HepG2 (cell line): ENCODE measurements at regions not wholly inside any gene's neighbourhood (a gene's known extent, or its start where the extent isn't known, plus 50 kb on each side); places are given as distances from the start of the nearest gene placed in this dataset.

Experiments used
- ATAC-seq: fragments of 200-7000 bp; cut with Tn5 transposase; 3 replicates; pipeline ENCODE4 v1.9.1; 2020; ENCODE audit warnings: mild to moderate bottlenecking, moderate library complexity
- BruUV-seq: library from RNA; stranded (reverse); fragments of 400-500 nt; replicated peaks from 2 replicates; lab custom pipeline; 2021; lab: Mats Ljungman, UMichigan
- CTCF ChIA-PET: fragments of 300-600 bp; formaldehyde crosslinking; extraction: SDS; loops from one replicate; lab custom pipeline; 2021; ENCODE audit warnings: low total read pairs, inconsistent platforms, low intra/inter-chr PET ratio; lab: Yijun Ruan, JAX
- POLR2A ChIA-PET: fragments of 350-600 bp; sonication (Branson Sonifier 250); formaldehyde crosslinking; loops from one replicate; lab custom pipeline; 2020; ENCODE audit warnings: antibody characterized with exemption, inconsistent platforms; lab: Yijun Ruan, JAX
- DNase-seq: peaks from one replicate; pipeline ENCODE4 v3.0.0-alpha.2; 2015; ENCODE audit warnings: low spot score
- FAIRE-seq: peaks from 3 replicates; lab custom pipeline; 2011; peaks lifted over from hg19 to GRCh38; lab: Jason Lieb, UNC
- H2AFZ ChIP-seq: one replicate; pipeline ENCODE4 v1.6.1; 2011; ENCODE audit warnings: low read length, inconsistent platforms
- H3K27ac ChIP-seq: fragments of 300-600 bp; 3 replicates; pipeline ENCODE4 v1.8.0; 2011; ENCODE audit warnings: mixed run types, mild to moderate bottlenecking, mixed read lengths, low read length, inconsistent platforms; ENCODE audit not compliant: insufficient read depth; ENCODE audit errors: extremely low read length
- H3K27me3 ChIP-seq, 2 experiments: fragments of 200-600 bp in 1 of 2; 2 replicates in 1 of 2; 3 replicates in 1 of 2; pipeline versions ENCODE4 v1.6.0 to v1.8.0; 2011; ENCODE audit warnings: low read length in 2 of 2, mild to moderate bottlenecking in 2 of 2, moderate library complexity in 2 of 2, inconsistent platforms in 1 of 2; ENCODE audit not compliant: insufficient read depth in 2 of 2, control insufficient read depth in 1 of 2
- H3K36me3 ChIP-seq, 2 experiments: fragments of 200-600 bp in 1 of 2; replicated peaks in 1 of 2; 2 replicates in 1 of 2; 3 replicates in 1 of 2; pipeline versions ENCODE4 v1.5.1 to v1.8.0; 2011; ENCODE audit warnings: low read length in 2 of 2, inconsistent platforms in 1 of 2; ENCODE audit not compliant: insufficient read depth in 2 of 2, control insufficient read depth in 1 of 2
- H3K4me1 ChIP-seq: 2 replicates; pipeline ENCODE4 v1.5.1; 2012; ENCODE audit warnings: low read length, inconsistent platforms; ENCODE audit not compliant: insufficient read depth
- H3K4me2 ChIP-seq: 2 replicates; pipeline ENCODE4 v1.6.0; 2011; ENCODE audit warnings: low read depth, low read length, inconsistent platforms
- H3K4me3 ChIP-seq, 3 experiments: fragments of 200-600 bp in 1 of 3; sonication (generic), shearing (Covaris generic) in 1 of 3; replicated peaks in 1 of 3; 2 replicates each; pipeline ENCODE4 v1.5.1; 2011 to 2016; ENCODE audit warnings: low read length in 3 of 3, inconsistent platforms in 2 of 3, low read depth in 2 of 3, mild to moderate bottlenecking in 2 of 3, control low read depth in 1 of 3, mixed read lengths in 1 of 3; ENCODE audit not compliant: insufficient read depth in 1 of 3
- H3K79me2 ChIP-seq: one replicate; pipeline ENCODE4 v1.6.1; 2011; ENCODE audit warnings: low read length, inconsistent platforms; ENCODE audit not compliant: insufficient read depth
- H3K9ac ChIP-seq: 2 replicates; pipeline ENCODE4 v1.6.0; 2011; ENCODE audit warnings: mild to moderate bottlenecking, low read depth, low read length, inconsistent platforms; ENCODE audit not compliant: insufficient read depth
- H3K9me3 ChIP-seq: 2 replicates; pipeline ENCODE4 v1.5.1; 2012; ENCODE audit warnings: mild to moderate bottlenecking, low read length
- H4K20me1 ChIP-seq: 2 replicates; pipeline ENCODE4 v1.6.0; 2011; ENCODE audit warnings: inconsistent platforms, mild to moderate bottlenecking, low read length, moderate library complexity; ENCODE audit not compliant: insufficient read depth
- ARHGAP35 ChIP-seq: sonication (generic); formaldehyde crosslinking; IDR thresholded peaks from 2 replicates; pipeline ENCODE4 v1.9.0; 2022; ENCODE audit warnings: mild to moderate bottlenecking, inconsistent platforms, moderate library complexity, missing genetic modification reagents, borderline replicate concordance
- DZIP1 ChIP-seq: sonication (generic); formaldehyde crosslinking; IDR thresholded peaks from 2 replicates; pipeline ENCODE4 v1.5.0; 2020; ENCODE audit warnings: mild to moderate bottlenecking, missing genetic modification reagents
- GPBP1L1 ChIP-seq: sonication (generic); formaldehyde crosslinking; IDR thresholded peaks from 2 replicates; pipeline ENCODE4 v1.5.0; 2020; ENCODE audit warnings: mild to moderate bottlenecking, missing genetic modification reagents
- MBNL3 ChIP-seq: fragments of 250-450 bp; sonication (Bioruptor Pico); conservative IDR thresholded peaks from 2 replicates; pipeline ENCODE4 v1.8.0; 2022; ENCODE audit warnings: mild to moderate bottlenecking, inconsistent platforms
- MLX ChIP-seq: IDR thresholded peaks from 2 replicates; pipeline ENCODE4 v1.6.1; 2016
- MNT ChIP-seq: fragments of 450-650 bp; IDR thresholded peaks from 2 replicates; pipeline ENCODE4 v1.6.1; 2016
- MTF2 ChIP-seq: sonication (generic); formaldehyde crosslinking; IDR thresholded peaks from 2 replicates; pipeline ENCODE4 v1.5.0; 2020; ENCODE audit warnings: missing genetic modification reagents, borderline replicate concordance
- NFKBIZ ChIP-seq: IDR thresholded peaks from 2 replicates; pipeline ENCODE4 v1.6.1; 2018; ENCODE audit warnings: missing genetic modification reagents, missing compliant biosample characterization
- PAX8 ChIP-seq: sonication (generic); formaldehyde crosslinking; IDR thresholded peaks from 2 replicates; pipeline ENCODE4 v1.8.0; 2022; ENCODE audit warnings: mild to moderate bottlenecking, missing genetic modification reagents, borderline replicate concordance
- REPIN1 ChIP-seq: sonication (generic); formaldehyde crosslinking; IDR thresholded peaks from 2 replicates; pipeline ENCODE4 v1.8.0; 2022; ENCODE audit warnings: missing genetic modification reagents, low read depth, mild to moderate bottlenecking, borderline replicate concordance
- SCMH1 ChIP-seq: sonication (generic); formaldehyde crosslinking; IDR thresholded peaks from 2 replicates; pipeline ENCODE4 v1.9.0; 2021; ENCODE audit warnings: missing genetic modification reagents, mild to moderate bottlenecking, borderline replicate concordance
- TEF ChIP-seq: sonication (generic); formaldehyde crosslinking; IDR thresholded peaks from 2 replicates; pipeline ENCODE4 v1.5.0; 2020; ENCODE audit warnings: missing genetic modification reagents
- THAP7 ChIP-seq: sonication (generic); formaldehyde crosslinking; IDR thresholded peaks from 2 replicates; pipeline ENCODE4 v1.8.1; 2023; ENCODE audit warnings: mild to moderate bottlenecking, missing genetic modification reagents
- TRIM24 ChIP-seq: sonication (generic); formaldehyde crosslinking; IDR thresholded peaks from 2 replicates; pipeline ENCODE4 v1.8.0; 2022; ENCODE audit warnings: mild to moderate bottlenecking, missing genetic modification reagents
- ZNF17 ChIP-seq: sonication (generic); formaldehyde crosslinking; IDR thresholded peaks from 2 replicates; pipeline ENCODE4 v1.5.0; 2020; ENCODE audit warnings: mild to moderate bottlenecking, missing genetic modification reagents
- ZNF326 ChIP-seq: sonication (generic); formaldehyde crosslinking; IDR thresholded peaks from 2 replicates; pipeline ENCODE4 v1.4.0; 2020; ENCODE audit warnings: missing genetic modification reagents, borderline replicate concordance
- ZNF773 ChIP-seq: sonication (generic); formaldehyde crosslinking; IDR thresholded peaks from 2 replicates; pipeline ENCODE4 v1.4.0; 2020; ENCODE audit warnings: missing genetic modification reagents, borderline replicate concordance
- WGBS: methylation state at CpG from one replicate; pipeline ENCODE4 v1.1.6; 2017; ENCODE audit warnings: low lambda C conversion rate; 5-methylcytosine and 5-hydroxymethylcytosine counted together
- in situ Hi-C: cut with HindIII; loops from 2 replicates; pipeline ENCODE4 v1.10.0; 2017; ENCODE audit warnings: low pct_unique_long_range_greater_than_20kb; ENCODE audit not compliant: extremely low pct_ligation_motif_present
- intact Hi-C: fragments of 100-400 bp; cut with micrococcal nuclease; formaldehyde crosslinking; loops from one replicate; pipeline ENCODE4 v1.10.0; 2022; ENCODE audit not compliant: unreplicated experiment

- TF ChIP-seq PAX8 (CRISPR knock-in tag) (no peak), ZNF326 (CRISPR knock-in tag) (no peak), MLX (CRISPR knock-in tag) (no peak), TEF (no peak), MTF2 (CRISPR knock-in tag) (no peak), NFKBIZ (CRISPR knock-in tag) (no peak), ARHGAP35 (CRISPR knock-in tag) (no peak)
These were observed 131.5 kb upstream of the LMO4 start (continued) for GRCh38 chr1:87197156-87197555.

GRCh38 chr1:87197641-87198040 is 131.0 kb upstream of the LMO4 start:
- Histone ChIP-seq H3K9ac (no peak overlapping the region), H2AFZ (no peak overlapping the region), H3K27ac (no peak overlapping the region), H3K4me2 (no peak overlapping the region), H3K4me3 (no peak overlapping the region), H3K9me3 (no peaks in the 10 kb centered on the region), H3K4me1 (no peaks in the 10 kb centered on the region), H3K36me3 (no peaks in the 10 kb centered on the region), H3K27me3 (0 out of 5 replicates have a peak, but pooled peaks cover 0 to 6% of the 10 kb centered on the region in 2 experiments), H4K20me1 (no peaks in the 10 kb centered on the region), H3K79me2 (no peaks in the 10 kb centered on the region)
- intact Hi-C loops (no loop called here), in situ Hi-C loops (no loop called here)
- ChIA-PET CTCF (no interaction called here), POLR2A (no interaction called here)
- DNase-seq (no peak), ATAC-seq (no peak), FAIRE-seq (no peak)
- no TSS peak for BruUV-seq
- WGBS = 4% methylated on average over 2 of the region's 2 CpGs
- no peak for TF ChIP-seq MNT
- TF ChIP-seq SCMH1 (CRISPR knock-in tag) = no peak
- TF ChIP-seq REPIN1 (CRISPR knock-in tag) = no peak
- no peak for TF ChIP-seq TRIM24 (CRISPR knock-in tag)
- no peak for TF ChIP-seq THAP7 (CRISPR knock-in tag)
- TF ChIP-seq GPBP1L1 (CRISPR knock-in tag) = no peak
- TF ChIP-seq DZIP1 (CRISPR knock-in tag) = no peak
- TF ChIP-seq ZNF17 (CRISPR knock-in tag) = no peak
- TF ChIP-seq ZNF773 (CRISPR knock-in tag) = no peak
- no peak for TF ChIP-seq MBNL3
